RWPE2 (cell line): ENCODE measurements at regions not wholly inside any gene's neighbourhood (a gene's known extent, or its start where the extent isn't known, plus 50 kb on each side); places are given as distances from the start of the nearest gene placed in this dataset.

Experiments
- ATAC-seq: fragments of 200-7000 bp; cut with Tn5 transposase; 3 replicates; pipeline ENCODE4 v1.9.1; 2021; ENCODE audit warnings: low read depth
- DNase-seq: peaks from one replicate; pipeline ENCODE4 v3.0.0-alpha.2; 2020; ENCODE audit warnings: low spot score
- H3K27ac ChIP-seq: fragments of 450-650 bp; 2 replicates; pipeline ENCODE4 v1.5.1; 2017; ENCODE audit warnings: mild to moderate bottlenecking; ENCODE audit not compliant: poor library complexity, severe bottlenecking
- H3K27me3 ChIP-seq: fragments of 250-450 bp; sonication (Bioruptor Pico); 2 replicates; pipeline ENCODE4 v1.5.1; 2021; ENCODE audit warnings: mild to moderate bottlenecking, moderate library complexity; ENCODE audit not compliant: insufficient read depth, poor library complexity, severe bottlenecking
- H3K36me3 ChIP-seq: fragments of 250-450 bp; sonication (Bioruptor Pico); 2 replicates; pipeline ENCODE4 v1.5.1; 2020; ENCODE audit warnings: low read depth, mild to moderate bottlenecking, moderate library complexity
- H3K4me1 ChIP-seq: fragments of 250-450 bp; sonication (Bioruptor Pico); 2 replicates; pipeline ENCODE4 v1.5.1; 2021; ENCODE audit warnings: mild to moderate bottlenecking, moderate library complexity; ENCODE audit not compliant: insufficient read depth, poor library complexity, severe bottlenecking
- H3K4me3 ChIP-seq: fragments of 250-450 bp; sonication (Bioruptor Pico); 2 replicates; pipeline ENCODE4 v1.5.1; 2021; ENCODE audit warnings: mild to moderate bottlenecking, moderate library complexity; ENCODE audit not compliant: severe bottlenecking
- H3K9me3 ChIP-seq: fragments of 250-450 bp; sonication (Bioruptor Pico); 2 replicates; pipeline ENCODE4 v1.5.1; 2021; ENCODE audit warnings: mild to moderate bottlenecking, moderate library complexity; ENCODE audit not compliant: severe bottlenecking
- TF ChIP-seq, protein P1 (sequence below): fragments of 450-650 bp; IDR thresholded peaks from one replicate; pipeline ENCODE4 v1.5.1; 2017; ENCODE audit warnings: mild to moderate bottlenecking, moderate library complexity; ENCODE audit not compliant: poor library complexity, severe bottlenecking

DNA sequence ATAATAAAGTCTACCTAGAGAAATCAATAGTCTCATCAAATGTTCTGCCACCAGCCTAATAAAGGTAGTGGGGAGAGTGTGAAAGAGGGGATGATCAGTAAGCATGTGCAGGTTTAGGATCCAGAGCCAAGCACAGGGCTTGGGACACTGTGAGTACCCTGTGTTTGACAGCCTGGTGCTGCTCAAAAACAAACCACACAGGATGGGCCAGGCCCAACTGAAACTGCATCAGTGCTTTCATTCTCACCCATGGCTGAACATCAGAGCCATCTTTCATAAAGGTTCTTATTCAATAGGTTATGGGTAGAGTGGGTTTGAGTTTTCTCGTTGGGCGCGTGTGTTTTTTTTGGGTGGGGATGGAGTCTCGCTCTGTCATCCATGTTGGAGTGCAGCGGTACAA lies 87.3 kb upstream of the NHSL1 start:
- H3K27ac ChIP-seq = no peak overlapping the region
- no peaks in the 10 kb centered on the region for H3K9me3 ChIP-seq
- TF ChIP-seq, protein P1, sequence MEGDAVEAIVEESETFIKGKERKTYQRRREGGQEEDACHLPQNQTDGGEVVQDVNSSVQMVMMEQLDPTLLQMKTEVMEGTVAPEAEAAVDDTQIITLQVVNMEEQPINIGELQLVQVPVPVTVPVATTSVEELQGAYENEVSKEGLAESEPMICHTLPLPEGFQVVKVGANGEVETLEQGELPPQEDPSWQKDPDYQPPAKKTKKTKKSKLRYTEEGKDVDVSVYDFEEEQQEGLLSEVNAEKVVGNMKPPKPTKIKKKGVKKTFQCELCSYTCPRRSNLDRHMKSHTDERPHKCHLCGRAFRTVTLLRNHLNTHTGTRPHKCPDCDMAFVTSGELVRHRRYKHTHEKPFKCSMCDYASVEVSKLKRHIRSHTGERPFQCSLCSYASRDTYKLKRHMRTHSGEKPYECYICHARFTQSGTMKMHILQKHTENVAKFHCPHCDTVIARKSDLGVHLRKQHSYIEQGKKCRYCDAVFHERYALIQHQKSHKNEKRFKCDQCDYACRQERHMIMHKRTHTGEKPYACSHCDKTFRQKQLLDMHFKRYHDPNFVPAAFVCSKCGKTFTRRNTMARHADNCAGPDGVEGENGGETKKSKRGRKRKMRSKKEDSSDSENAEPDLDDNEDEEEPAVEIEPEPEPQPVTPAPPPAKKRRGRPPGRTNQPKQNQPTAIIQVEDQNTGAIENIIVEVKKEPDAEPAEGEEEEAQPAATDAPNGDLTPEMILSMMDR = no peak
- H3K27me3 ChIP-seq = no peaks in the 10 kb centered on the region
- H3K36me3 ChIP-seq = no peaks in the 10 kb centered on the region; the same call in 1 of the 2 replicates
- ATAC-seq (no peak), DNase-seq (no peak)
- H3K4me3 ChIP-seq = no peak overlapping the region
- H3K4me1 ChIP-seq = no peaks in the 10 kb centered on the region

DNA sequence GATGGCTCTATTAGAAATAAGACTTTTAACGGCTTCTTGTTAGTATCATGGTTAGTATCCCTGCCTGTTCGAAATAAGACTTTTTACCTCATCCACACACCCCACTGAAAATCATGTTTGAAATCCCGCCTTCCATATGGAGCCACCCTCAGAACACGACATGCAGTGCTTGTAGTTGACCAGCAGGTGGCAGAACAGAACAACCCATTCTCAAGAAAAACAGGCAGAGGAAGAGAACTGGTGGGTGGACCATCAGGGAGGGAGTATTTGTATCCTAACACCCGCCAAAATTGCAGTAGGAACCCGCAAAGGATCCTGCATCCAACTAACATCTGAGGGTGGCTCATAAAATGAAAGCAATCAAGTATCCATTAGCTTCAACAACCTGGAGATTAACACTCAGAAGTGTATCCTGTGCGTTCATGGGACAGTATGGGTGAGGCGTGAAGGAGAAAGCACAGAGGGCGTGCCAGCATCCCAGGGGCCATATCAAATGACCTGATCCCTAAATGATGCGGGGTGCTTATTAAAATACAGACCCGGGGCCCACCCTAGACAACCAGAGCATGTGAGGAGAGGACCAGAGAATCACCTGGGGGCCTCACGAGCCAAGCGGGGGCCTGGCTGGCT lies 89.6 kb upstream of the NHSL1 start:
- ATAC-seq = peak; percentile 13; the same call in 1 of the 3 replicates

DNA sequence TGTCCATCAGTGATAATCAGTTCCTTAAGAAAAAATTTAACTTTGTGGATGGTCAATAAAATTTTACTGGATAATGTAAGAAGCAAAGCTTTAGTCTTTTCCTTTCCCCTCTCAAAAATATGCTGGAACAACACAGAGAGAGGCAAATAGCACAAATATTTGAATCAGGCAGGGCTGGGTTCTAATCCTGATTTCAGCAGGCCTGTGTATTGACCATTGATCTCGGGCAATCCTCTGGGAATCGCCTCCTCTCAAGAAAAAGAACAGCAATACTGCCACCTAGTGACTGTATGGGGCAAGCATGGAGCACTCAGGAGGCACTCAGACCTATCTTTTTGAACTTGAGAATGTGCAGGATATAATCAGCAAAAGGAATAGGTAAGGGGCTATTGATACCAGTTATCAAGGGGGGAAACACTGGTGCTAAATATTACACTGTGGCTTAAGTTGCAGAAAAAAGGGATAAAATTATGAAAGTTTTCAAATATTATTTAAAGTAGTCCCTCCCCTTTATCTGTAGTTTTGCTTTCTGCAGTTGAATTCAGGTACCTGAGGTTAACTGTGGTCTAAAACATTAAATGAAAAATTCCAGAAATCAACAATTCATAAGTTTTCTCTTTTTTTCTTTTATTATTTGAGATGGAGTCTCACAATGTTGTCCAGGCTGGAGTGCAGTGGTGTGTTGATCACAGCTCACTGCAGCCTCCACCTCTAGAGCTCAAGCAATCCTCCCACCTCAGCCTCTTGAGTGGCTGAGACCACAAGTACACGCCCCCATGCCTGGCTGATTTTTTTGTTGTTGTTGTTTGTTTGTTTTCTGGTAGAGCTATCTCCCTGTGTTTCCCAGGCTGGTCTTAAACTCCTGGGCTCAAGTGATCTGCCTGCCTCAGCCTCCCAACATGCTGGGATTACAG lies 91.8 kb upstream of the NHSL1 start:
- TF ChIP-seq, protein P1 = peak; percentile 91
- DNase-seq = no peak
- no peaks in the 10 kb centered on the region; the same call in 1 of the 2 replicates for H3K36me3 ChIP-seq
- H3K4me1 ChIP-seq = peaks cover 23% of the 10 kb centered on the region
- peak; percentile 50 for ATAC-seq
- H3K4me3 ChIP-seq = no peak overlapping the region
- H3K27me3 ChIP-seq = no peaks in the 10 kb centered on the region
- H3K9me3 ChIP-seq = no peaks in the 10 kb centered on the region
- H3K27ac ChIP-seq = no peak overlapping the region

More for the DNA sequence above, 89.6 kb upstream of the NHSL1 start:
- Histone ChIP-seq H3K27ac (no peak overlapping the region), H3K27me3 (no peaks in the 10 kb centered on the region), H3K36me3 (no peaks in the 10 kb centered on the region; the same call in 1 of the 2 replicates), H3K9me3 (no peaks in the 10 kb centered on the region), H3K4me1 (peaks cover 10% of the 10 kb centered on the region), H3K4me3 (no peak overlapping the region)
- TF ChIP-seq, protein P1 = peak; percentile 91
- no peak for DNase-seq

DNA sequence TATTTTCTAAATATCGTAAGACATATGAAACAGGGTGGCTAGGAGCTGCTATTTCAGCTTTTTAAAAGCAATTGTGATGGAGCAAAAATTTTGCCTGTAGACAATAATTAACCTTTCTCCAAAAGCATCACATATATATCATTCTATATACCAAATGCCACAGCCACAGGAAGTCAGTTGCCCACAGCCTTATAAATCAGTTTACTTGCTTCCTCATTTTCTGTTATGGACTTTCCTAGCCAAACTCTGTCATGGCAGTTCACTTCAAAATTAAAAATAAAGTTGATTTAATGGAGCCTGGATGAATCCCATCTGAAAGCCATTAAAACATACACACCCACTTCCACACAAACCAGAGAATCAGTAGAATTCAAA lies 93.4 kb upstream of the NHSL1 start:
- Histone ChIP-seq H3K36me3 (peaks cover 6% of the 10 kb centered on the region; the same call in 1 of the 2 replicates), H3K4me3 (no peak overlapping the region), H3K27me3 (no peaks in the 10 kb centered on the region), H3K27ac (peak overlapping the region; percentile 94), H3K9me3 (no peaks in the 10 kb centered on the region), H3K4me1 (peaks cover 23% of the 10 kb centered on the region)
- DNase-seq (no peak), ATAC-seq (no peak)
- TF ChIP-seq, protein P1 = no peak
